PC-9 (cell line): ENCODE measurements at regions not wholly inside any gene's neighbourhood (a gene's known extent, or its start where the extent isn't known, plus 50 kb on each side); places are given as distances from the start of the nearest gene placed in this dataset.
"Not testable (repeated sequence)": the region's sequence is repeated elsewhere in the genome, so short reads cannot be mapped to it uniquely, and the experiment has no call there.

Source experiments
- BruUV-seq: library from RNA; stranded (reverse); fragments of 400-500 nt; replicated peaks from 2 replicates; lab custom pipeline; 2021; lab: Mats Ljungman, UMichigan
- CTCF ChIA-PET: fragments of 300-600 bp; sonication (Branson Sonifier 250); formaldehyde crosslinking; loops from one replicate; lab custom pipeline; 2022; ENCODE audit warnings: antibody characterized with exemption; lab: Charles Lee
- POLR2A ChIA-PET: fragments of 300-600 bp; sonication (Branson Sonifier 250); formaldehyde crosslinking; loops from one replicate; lab custom pipeline; 2022; ENCODE audit warnings: antibody characterized with exemption; ENCODE audit not compliant: unreplicated experiment; lab: Charles Lee
- DNase-seq, 2 experiments: peaks; one replicate each; pipeline versions ENCODE4 v3.0.0 to v3.0.0-alpha.2; 2015 to 2022; ENCODE audit warnings: mixed read lengths in 1 of 2
- H2AFZ ChIP-seq: fragments of 200-600 bp; sonication (generic); 2 replicates; pipeline ENCODE4 v1.8.1; 2017; ENCODE audit warnings: antibody characterized with exemption
- H3F3A ChIP-seq: fragments of 200-600 bp; sonication (generic); 2 replicates; pipeline ENCODE4 v1.8.1; 2017; ENCODE audit warnings: antibody characterized with exemption, mild to moderate bottlenecking, low read depth; ENCODE audit not compliant: insufficient read depth
- H3K27ac ChIP-seq: fragments of 200-600 bp; sonication (generic); 2 replicates; pipeline ENCODE4 v1.6.1; 2016; ENCODE audit warnings: mixed run types
- H3K27me3 ChIP-seq: fragments of 200-600 bp; sonication (generic); 2 replicates; pipeline ENCODE4 v1.6.1; 2016; ENCODE audit warnings: low read depth, mixed run types; ENCODE audit not compliant: insufficient read depth
- H3K36me3 ChIP-seq: fragments of 200-600 bp; sonication (generic); 2 replicates; pipeline ENCODE4 v1.6.1; 2016; ENCODE audit warnings: low read depth, mixed run types
- H3K4me1 ChIP-seq: fragments of 200-600 bp; sonication (generic); replicated peaks from 2 replicates; pipeline ENCODE4 v1.6.1; 2016; ENCODE audit warnings: mixed run types; ENCODE audit not compliant: insufficient read depth
- H3K4me2 ChIP-seq: fragments of 200-600 bp; sonication (generic); 2 replicates; pipeline ENCODE4 v1.6.1; 2017; ENCODE audit warnings: mixed run types
- H3K4me3 ChIP-seq: fragments of 200-600 bp; sonication (generic); 2 replicates; pipeline ENCODE4 v1.6.1; 2016; ENCODE audit warnings: mixed run types
- H3K79me2 ChIP-seq: fragments of 200-600 bp; sonication (generic); 2 replicates; pipeline ENCODE4 v1.6.1; 2017; ENCODE audit warnings: low read depth, mixed run types
- H3K9me2 ChIP-seq: fragments of 200-600 bp; sonication (generic); 2 replicates; pipeline ENCODE4 v1.8.1; 2017; ENCODE audit warnings: mild to moderate bottlenecking; ENCODE audit not compliant: insufficient read depth
- H3K9me3 ChIP-seq: fragments of 200-600 bp; sonication (generic); 2 replicates; pipeline ENCODE4 v1.8.1; 2016; ENCODE audit warnings: low read depth; ENCODE audit not compliant: insufficient read depth
- H4K20me1 ChIP-seq: fragments of 200-600 bp; sonication (generic); 2 replicates; pipeline ENCODE4 v1.8.1; 2017; ENCODE audit not compliant: insufficient read depth
- CTCF ChIP-seq: fragments of 200-600 bp; sonication (generic); conservative IDR thresholded peaks from 2 replicates; pipeline ENCODE4 v1.6.1; 2017; ENCODE audit warnings: mixed run types, antibody characterized with exemption, mild to moderate bottlenecking, moderate library complexity
- EZH2 ChIP-seq: fragments of 200-600 bp; sonication (generic); IDR thresholded peaks from 2 replicates; pipeline ENCODE4 v1.8.0; 2017; ENCODE audit warnings: antibody characterized with exemption, low read depth
- intact Hi-C: fragments of 100-400 bp; cut with micrococcal nuclease; formaldehyde crosslinking; loops from one replicate; pipeline ENCODE4 v1.10.0; 2022; ENCODE audit not compliant: unreplicated experiment

- Histone ChIP-seq H3K4me2 (no peak overlapping the region), H3K27me3 (no peaks in the 10 kb centered on the region), H3K27ac (no peak overlapping the region), H3K4me1 (no peaks in the 10 kb centered on the region), H3K9me3 (no peaks in the 10 kb centered on the region), H3K36me3 (no peaks in the 10 kb centered on the region), H4K20me1 (no peaks in the 10 kb centered on the region), H3K79me2 (no peaks in the 10 kb centered on the region), H3K9me2 (no peaks in the 10 kb centered on the region), H2AFZ (no peak overlapping the region), H3F3A (no peaks in the 10 kb centered on the region), H3K4me3 (no peak overlapping the region)
- intact Hi-C loops: no loop called here
- ChIA-PET POLR2A (no interaction called here), CTCF (no interaction called here)
- no TSS peak for BruUV-seq
- TF ChIP-seq CTCF (no peak), EZH2 (no peak)
- no peak for DNase-seq
Observed at GRCh38 chr4:177191586-177191985, 118.1 kb upstream of the NEIL3 start.

- Histone ChIP-seq H3K27me3 (no peaks in the 10 kb centered on the region), H3K9me3 (no peaks in the 10 kb centered on the region), H3K4me1 (no peaks in the 10 kb centered on the region), H3K4me3 (no peak overlapping the region), H3K9me2 (no peaks in the 10 kb centered on the region), H3K36me3 (no peaks in the 10 kb centered on the region), H3K4me2 (no peak overlapping the region), H3K79me2 (no peaks in the 10 kb centered on the region), H3F3A (no peaks in the 10 kb centered on the region), H4K20me1 (no peaks in the 10 kb centered on the region), H2AFZ (no peak overlapping the region), H3K27ac (no peak overlapping the region)
- CTCF ChIA-PET: no interaction called here
- TF ChIP-seq EZH2: no peak
- no peak for TF ChIP-seq CTCF
- no peak for DNase-seq
- POLR2A ChIA-PET: no interaction called here
- no TSS peak for BruUV-seq
- intact Hi-C loops: no loop called here
Observed at GRCh38 chr4:177191991-177192390, 117.7 kb upstream of the NEIL3 start.

- intact Hi-C loops, DNase-seq, H3F3A ChIP-seq, CTCF ChIA-PET, H3K27ac ChIP-seq, POLR2A ChIA-PET, H3K27me3 ChIP-seq, H3K9me3 ChIP-seq, H3K4me1 ChIP-seq, BruUV-seq, H3K4me3 ChIP-seq, H3K79me2 ChIP-seq, H3K9me2 ChIP-seq, H3K36me3 ChIP-seq, H3K4me2 ChIP-seq, H2AFZ ChIP-seq, H4K20me1 ChIP-seq: not testable (repeated sequence)
Observed at GRCh38 chr4:177193024-177193715, 116.5 kb upstream of the NEIL3 start.

- Histone ChIP-seq H3K36me3 (no peaks in the 10 kb centered on the region), H4K20me1 (no peaks in the 10 kb centered on the region), H3K79me2 (no peaks in the 10 kb centered on the region), H3K27me3 (no peaks in the 10 kb centered on the region), H3K4me3 (no peak overlapping the region), H3K9me3 (no peaks in the 10 kb centered on the region), H3K4me1 (no peaks in the 10 kb centered on the region), H3K4me2 (no peak overlapping the region), H3K9me2 (no peaks in the 10 kb centered on the region), H2AFZ (no peak overlapping the region), H3F3A (no peaks in the 10 kb centered on the region), H3K27ac (no peak overlapping the region)
- ChIA-PET CTCF (no interaction called here), POLR2A (no interaction called here)
- intact Hi-C loops: no loop called here
- DNase-seq: no peak
- no TSS peak for BruUV-seq
- TF ChIP-seq EZH2: no peak
- TF ChIP-seq CTCF: no peak
Observed at GRCh38 chr4:177194906-177195305, 114.8 kb upstream of the NEIL3 start.
